DOHH2 (cell line): ENCODE measurements at regions not wholly inside any gene's neighbourhood (a gene's known extent, or its start where the extent isn't known, plus 50 kb on each side); places are given as distances from the start of the nearest gene placed in this dataset.

Experiments
- CTCF ChIP-seq: fragments of 200-600 bp; sonication (generic); IDR thresholded peaks from one replicate; pipeline ENCODE4 v1.5.1; 2014; ENCODE audit warnings: antibody characterized with exemption, mild to moderate bottlenecking, low read depth, low read length; ENCODE audit not compliant: poor library complexity, severe bottlenecking
- EZH2phosphoT487 ChIP-seq: fragments of 200-600 bp; sonication (generic); IDR thresholded peaks from 2 replicates; pipeline ENCODE4 v1.6.1; 2017; ENCODE audit warnings: borderline replicate concordance, mild to moderate bottlenecking, antibody characterized with exemption, low read length, moderate library complexity, mixed read lengths

DNA sequence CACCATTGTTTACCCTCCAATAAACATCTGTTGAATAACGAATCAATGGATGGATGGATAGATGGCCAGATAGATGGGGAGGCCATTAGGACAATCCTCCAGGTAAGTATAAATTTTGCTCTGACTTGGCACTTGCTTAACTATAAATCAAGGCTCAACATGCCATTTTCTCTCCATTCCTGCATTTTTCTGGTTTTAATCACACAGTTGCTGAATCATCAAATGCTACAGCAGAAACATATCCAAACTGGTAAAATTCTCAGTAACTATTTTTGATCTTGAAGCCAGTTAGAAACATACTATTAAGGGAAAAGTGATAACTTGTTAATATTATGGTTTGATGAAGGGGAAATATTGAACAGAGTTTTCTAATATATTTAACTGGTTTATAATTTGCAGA, 71.5 kb upstream of the MTAP start:
- TF ChIP-seq CTCF (no peak), EZH2phosphoT487 (no peak)
